GM18499 (cell line): ENCODE measurements at regions not wholly inside any gene's neighbourhood (a gene's known extent, or its start where the extent isn't known, plus 50 kb on each side); places are given as distances from the start of the nearest gene placed in this dataset.

Source experiments
- ATAC-seq: cut with Tn5 transposase; IDR thresholded peaks from one replicate; pipeline ENCODE4 v1.9.1; 2021; ENCODE audit warnings: moderate number of reproducible peaks; ENCODE audit not compliant: insufficient read depth, unreplicated experiment

DNA sequence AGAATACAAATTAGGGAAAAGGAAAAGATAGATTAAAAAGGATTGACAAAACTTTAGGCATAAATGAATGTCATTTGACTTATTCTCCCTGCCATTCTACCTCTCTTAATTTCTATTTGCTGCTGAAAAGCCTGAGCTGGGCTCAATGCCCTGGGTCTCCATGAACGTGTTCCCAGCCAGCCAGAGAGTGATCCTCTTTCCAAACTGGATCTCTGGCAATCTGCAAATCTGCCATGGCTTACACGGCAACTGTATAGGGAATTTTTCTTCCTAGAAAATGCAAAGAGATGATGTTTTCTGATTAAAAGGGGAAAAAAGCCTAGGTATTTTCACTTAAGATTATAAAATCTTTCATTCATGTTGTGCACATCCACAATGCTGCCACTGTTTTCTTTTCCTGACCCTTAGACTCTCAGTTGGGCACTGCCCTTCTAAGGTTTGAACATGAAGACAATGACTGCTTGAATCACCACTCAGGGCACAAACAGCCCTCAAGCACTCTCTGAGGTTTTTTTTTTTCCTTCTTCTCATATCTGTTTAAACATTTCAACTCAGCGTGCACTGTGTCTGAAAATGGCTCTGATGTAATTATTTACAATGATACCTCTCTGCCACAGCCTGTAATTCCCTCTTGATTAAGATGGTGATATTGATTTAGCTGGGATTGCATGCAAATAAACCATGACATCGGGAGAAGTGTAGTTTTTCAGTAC lies 60.3 kb downstream of the DACT1 start:
- no peak for ATAC-seq

DNA sequence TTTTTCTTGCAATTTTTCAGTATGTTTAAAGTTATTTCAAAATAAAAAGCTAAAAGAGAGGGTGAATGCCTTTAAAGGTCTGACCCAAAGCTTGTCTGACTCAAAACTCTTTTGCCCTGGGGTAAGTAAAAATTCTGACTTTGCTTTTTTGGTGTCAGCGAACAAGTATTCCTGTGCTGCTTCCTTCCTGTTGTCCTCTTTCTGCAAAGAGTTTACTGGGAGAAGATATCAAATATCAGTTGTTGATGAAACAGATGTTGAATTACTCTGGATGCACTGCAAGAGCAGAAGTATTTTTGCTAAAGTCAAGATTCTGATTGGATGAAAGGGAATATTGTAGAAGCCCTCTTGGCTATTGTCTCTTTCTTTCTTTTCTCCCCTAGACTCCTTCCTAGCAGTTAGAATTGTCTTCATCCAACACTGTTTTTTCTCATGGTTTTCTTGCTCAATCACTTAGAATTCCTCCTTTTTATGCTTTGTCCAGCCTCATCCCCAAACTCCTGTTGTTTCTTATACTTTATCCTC lies 62.0 kb downstream of the DACT1 start:
- no peak for ATAC-seq

DNA sequence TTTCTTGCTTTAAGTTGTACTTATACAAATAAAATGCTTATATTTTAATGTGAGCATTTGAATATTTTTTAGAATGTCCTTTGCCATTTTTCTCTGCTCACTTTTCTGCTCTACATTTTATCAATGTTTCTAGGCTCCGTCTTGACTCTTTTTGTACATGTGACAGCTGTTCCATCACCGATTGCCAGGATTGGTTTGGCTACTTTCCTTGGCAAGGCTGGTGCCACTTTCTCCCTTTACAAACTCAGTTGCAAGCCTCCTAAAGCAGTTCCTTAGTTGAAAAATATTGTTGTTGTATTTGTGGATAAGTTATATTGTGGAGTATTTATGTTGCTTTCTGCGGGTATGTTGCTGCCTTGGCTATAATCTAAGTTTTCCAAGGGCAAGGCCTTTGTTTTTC lies 63.4 kb downstream of the DACT1 start:
- no peak for ATAC-seq

DNA sequence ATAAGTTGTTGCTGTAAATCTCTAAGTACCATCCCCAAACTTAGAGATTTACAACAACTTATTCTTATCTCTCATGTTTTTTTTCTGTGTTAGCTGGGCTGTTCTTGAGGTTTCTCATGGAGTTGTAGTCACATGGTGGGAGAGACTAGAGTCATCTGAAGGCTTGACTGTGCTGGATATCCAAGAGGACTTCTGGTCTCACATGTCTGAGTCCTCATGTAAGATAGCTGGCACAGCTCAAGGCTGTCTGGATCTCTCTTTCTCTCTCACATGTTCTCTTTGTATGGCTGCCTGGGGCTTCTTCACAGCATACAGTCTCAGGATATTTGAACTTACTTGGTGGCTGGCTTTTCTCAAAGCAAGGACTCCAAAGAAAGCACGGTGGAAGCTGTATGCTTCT lies 63.8 kb downstream of the DACT1 start:
- no peak for ATAC-seq

DNA sequence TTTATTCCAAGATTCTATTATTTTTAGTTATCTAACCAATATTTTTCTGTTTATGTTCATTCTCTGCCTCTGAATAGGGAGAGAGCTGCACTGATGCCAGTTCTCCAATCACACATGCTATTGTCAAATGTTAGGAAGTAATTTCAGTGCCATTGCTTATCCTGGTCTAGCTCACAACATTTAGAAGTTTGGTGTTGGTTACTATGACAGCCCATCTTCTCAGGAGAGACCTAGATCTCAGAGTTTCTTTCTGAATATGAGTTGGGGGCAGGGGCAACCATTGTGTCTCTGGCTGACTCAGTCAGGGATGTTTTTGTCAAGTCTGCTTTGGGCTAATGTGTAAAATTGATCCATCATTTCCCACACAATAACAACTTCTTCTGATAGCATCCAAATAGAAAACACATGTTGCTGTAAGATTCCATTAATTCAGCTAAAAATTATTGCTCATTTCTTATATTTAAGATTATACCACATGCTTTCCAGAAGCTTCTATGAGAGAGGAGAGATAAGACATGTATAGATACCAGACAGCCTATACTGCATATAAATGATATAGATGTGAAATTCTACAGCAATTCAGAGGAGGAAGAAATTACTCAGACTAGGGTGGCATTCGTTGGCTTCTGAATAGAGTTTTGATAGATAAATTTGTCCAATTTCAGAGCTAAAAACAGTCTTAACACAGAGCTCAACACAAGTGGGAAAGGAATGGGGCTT lies 64.8 kb downstream of the DACT1 start:
- ATAC-seq: no peak

DNA sequence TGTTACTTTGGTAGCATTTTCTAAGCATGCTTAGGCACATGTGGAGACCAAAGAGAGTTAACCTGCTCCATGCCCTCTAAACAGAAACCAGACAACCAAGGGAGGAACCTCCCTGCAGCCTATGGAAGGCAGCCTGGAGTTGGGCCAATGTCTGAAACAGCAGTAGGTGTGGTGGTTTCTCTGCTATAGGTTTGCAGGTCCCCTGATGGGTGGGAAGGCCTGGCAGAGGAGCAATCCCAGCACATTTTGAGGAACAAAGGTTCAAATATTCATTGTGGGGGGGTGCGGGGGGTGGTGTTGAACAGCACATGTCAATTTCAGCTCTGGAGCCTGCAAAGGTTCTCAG lies 65.4 kb downstream of the DACT1 start:
- no peak for ATAC-seq

DNA sequence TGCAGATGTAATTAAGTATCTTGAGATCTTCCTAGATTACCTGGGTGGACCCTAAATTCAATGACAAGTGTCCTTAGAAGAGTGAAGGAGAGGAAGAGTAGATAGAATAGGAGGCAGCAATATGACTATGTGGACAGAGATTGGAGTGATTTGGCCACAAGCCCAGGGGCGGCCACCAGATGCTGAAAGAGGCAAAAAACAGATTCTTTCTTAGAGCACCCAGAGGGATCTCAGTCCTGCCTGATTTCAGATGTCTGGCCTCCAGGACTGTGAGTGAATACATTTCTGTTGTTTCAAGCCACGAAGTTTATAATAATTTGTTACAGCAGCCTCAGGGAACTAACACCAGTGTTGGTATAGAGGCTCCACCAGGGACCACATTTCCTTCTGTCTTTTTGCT lies 67.3 kb downstream of the DACT1 start:
- ATAC-seq: no peak

DNA sequence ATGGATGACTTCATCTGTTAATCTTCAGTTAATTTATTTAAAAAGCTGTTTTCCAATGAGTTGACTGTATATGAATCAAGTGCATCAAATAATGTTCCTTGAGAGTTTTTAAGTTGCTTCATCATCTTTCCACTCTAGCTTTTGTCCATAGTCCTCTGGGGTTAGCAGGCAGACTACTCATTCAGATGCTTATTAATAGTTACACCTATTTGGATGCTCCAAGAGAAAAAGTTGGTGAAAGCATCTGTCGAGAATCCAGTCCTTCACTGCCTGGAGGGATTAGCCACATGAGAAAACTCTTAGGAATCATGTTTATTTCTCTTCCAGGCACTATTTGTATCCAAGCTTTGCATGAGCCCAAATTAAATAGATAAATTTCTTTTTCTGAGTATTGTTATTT lies 70.2 kb downstream of the DACT1 start:
- no peak for ATAC-seq

DNA sequence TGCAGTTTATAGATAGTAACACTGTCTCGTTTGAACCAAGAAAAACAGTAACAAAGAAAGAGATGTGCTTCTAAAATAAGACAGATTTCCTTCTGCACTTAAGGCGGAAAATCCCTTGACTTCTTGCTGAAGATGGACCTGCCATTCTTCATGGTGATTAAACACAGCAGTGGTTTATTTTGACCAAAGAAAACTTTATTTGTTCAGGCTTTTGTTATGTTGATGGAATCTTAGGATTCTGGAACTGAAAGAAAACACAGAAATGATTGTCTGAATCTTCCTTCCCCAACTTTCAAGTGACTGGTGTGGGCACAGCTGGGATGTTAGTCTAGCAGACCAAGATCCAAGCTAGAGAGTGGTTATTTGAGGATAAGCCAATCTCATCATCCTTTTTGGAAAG lies 72.2 kb downstream of the DACT1 start:
- ATAC-seq: no peak

DNA sequence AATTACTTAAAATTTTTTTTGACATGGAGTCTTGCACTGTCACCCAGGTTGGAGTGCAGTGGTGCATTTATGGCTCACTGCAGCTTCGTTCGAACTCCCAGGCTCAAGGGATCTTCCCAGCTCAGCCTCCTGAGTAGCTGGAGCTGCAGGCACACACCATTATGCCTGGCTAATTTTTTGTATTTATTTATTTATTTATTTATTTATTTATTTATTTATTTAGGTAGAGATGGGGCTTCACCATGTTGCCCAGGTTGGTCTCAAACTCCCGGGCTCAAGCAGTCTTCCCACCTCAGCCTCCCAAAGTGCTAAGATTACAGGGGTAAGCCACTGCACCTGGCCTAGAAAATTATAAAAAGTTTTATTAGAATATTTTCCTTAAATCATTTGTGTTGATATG lies 73.6 kb downstream of the DACT1 start:
- ATAC-seq: no peak

DNA sequence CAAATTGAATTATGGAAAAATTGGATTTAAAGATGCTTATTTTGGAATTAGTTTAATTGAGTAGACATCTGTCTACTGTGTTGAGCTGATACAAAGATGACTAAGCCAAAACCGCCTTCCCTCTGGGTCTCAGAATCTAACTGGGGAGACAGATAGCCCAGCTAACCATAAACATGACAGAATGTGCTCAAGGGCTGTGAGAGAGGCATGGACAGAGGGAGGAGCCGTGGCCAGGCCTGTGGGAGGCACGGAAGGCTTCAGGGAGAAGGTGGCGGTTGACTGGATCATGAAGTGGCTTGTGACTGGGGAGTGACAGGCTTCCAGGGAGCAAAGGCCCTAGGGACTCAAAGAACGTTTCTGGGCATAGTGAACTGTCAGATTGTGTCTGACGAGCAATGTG lies 74.6 kb downstream of the DACT1 start:
- no peak for ATAC-seq

DNA sequence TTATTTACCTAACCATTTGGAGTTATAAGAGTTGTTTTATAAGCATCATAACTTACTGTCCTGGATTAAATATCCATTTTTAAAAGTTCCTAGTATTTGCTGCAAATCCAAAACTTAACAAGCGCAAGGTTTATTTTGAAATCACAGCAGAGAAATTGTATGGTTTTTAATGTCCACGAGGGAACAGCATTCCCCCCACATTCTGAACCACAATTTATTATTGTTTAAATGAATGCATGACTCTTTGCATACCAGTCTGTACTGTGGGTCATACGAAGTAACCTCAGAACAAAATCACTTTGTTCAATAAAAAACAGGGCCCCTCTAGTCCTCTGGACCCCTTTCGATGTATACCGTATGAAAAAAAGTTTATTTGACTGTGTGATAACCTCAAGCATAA lies 75.9 kb downstream of the DACT1 start:
- ATAC-seq: no peak

DNA sequence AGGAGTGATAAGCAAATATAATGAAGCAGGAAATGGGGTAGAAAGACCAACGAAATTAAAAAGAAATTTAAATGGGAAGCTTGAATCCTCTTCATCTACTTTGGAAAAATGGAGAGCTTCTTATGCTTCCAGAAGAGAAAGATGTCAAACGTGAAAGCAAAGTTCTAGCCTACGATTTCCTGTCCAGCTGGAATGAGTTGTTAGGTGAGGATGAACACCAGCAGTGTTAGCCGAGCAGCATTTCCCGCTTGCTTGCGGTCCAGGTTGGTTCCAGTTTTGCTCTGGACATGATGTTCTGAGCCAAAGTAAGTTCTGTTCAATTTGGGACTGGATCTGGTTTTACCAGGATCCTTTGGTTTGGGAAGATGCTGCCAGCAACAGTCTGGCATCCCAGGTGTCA lies 78.9 kb downstream of the DACT1 start:
- ATAC-seq: no peak

DNA sequence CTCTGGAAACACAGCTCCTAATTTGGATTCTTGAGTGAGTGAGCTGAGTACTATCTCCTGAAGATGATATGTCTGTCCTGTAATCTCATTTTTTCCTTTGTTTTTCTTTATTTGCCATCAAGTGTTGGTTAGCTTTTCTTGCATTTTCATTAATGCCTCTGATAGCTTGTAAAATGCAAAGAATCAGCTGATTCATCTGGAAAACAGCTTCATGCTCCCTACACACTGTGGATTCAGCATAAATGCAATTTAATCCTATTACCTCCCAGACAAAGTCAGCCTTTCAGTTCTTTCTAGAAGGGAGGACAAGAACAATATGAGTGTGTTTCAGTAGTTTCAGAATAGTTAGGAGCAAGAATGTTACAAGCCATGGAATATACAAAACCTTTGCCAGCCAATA lies 79.4 kb downstream of the DACT1 start:
- ATAC-seq: no peak

DNA sequence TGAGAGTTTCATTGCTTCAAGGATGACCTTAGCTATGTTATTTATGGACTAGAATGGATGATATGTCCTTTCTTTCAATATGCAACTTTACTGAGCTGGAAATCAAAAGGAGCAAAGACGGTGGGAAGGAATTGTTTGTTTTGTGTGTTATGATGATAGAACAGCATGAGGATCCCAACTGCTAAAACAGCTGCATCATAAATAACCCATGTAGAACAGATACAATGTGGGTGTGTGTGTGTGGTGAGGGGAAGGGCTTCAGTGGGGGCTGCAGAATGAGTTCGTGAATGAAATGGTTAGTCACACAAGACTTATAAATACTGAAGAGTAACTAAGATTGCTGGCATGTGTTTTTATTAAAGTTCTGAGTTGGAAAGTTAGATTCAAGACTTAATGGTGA lies 80.1 kb downstream of the DACT1 start:
- no peak for ATAC-seq

DNA sequence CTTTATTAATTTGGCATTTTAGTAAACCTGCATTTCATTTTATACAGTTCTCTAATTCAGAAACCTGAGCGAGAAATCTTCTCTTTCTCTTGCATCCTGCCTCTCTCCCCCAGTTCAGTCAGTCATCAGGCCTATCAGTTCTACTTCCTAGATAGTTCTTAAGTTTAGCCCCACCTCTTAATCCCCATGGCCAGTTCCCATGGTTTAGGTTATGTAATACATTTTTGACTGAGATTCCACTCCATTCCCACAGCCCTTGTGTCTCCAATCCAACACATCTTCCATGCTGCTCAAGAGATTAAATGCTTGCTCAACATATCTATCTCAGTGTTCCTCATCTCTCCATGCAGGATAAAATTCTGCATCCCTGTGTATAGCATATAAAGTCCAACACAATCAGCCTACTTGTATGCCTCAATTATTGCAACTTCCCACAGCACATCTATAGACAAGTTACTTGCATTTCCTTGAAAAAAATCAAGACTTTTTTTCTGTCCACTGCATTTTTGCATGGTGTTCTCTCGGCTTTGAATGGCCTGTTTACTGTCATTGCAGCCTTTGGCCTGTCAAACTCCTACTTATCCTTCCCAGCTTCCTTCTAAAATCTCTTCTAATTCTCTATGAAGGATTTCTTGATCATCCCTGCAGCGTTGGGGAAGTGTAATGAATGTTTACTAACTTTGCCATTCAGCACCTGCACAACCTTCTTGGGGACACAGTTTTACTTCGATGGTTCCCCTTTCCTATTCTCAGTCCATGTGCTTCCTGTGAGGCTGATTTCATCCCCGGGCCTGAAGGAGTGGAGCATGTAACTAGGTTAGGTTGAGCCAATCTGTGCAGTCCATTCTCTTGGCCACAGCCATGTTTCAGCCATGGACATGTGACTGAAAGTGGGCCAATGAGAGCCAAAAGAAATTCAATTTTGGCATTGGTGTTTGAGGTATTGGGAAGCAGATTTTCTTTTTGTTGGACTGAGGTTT lies 80.8 kb downstream of the DACT1 start:
- ATAC-seq: no peak

DNA sequence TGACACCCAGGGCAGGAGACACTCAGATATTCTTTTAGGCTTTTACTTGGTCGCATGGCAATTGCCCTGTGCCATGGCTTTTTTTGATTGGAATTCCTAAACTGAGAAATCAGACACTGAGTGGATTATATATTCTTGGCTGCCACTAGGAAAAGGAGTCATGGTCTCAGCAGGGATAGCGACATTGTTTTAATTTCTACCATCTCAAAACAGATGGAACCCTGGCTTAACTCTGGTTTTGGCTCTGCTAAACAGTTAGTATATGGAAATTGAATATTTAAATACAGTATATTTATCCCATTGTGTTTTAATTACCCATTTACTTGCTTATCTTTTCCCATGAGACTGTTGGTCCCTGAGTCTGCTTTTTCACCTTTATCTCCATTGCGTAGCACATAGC lies 84.0 kb downstream of the DACT1 start:
- ATAC-seq: no peak

DNA sequence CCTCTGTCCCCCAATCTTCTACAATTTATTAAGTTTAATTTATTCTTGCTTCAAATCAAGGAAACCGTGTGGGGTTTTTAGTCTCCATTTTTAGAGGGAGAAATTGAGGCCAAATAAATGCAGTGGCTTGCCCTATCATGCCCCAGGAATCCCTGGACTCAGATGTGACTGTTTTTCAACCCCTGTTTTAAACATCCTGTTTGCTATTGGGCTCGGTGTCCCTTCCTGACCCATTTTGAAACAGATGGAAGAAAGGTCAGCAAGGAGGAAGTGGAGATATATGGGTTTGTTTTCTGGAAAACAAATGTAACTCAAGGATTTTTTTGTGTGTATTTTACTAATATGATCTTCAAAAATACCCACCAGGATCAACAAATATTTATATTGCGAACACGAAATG lies 84.7 kb downstream of the DACT1 start:
- ATAC-seq: no peak

DNA sequence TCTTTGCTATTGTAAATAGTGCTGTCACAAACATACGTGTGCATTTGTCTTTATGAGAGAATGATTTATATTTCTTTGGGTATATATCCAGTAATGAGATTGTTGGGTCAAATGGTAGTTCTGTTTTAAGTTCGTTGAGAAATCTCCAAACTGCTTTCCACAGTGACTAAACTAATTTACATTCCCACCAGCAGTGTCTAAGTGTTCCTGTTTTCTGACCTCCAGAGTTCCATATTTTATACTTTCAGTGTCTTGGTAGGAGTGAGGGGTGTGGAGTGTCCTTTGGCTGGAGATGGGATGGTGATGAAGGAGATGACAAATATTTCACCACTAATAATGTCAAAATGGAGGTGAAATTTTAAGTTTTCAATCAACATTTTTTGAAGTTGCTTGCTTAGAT lies 86.4 kb downstream of the DACT1 start:
- ATAC-seq: no peak

DNA sequence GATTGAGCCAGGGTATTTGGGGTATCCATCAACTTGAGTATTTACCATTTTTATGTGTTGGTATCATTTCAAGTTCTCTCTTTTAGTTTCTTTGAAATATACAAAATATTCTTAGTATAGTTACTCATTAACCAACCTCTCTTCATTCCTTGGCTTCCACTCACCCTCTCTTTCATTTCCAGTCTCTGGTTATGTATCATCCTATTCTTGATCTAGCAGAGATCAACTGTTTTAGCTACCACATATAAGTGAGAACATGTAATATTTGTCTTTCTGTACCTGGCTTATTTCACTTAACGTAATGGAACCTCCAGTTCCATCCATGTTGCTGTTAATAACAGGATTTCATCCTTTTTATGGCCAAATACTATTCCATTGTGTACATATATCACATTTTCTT lies 86.9 kb downstream of the DACT1 start:
- ATAC-seq: no peak

DNA sequence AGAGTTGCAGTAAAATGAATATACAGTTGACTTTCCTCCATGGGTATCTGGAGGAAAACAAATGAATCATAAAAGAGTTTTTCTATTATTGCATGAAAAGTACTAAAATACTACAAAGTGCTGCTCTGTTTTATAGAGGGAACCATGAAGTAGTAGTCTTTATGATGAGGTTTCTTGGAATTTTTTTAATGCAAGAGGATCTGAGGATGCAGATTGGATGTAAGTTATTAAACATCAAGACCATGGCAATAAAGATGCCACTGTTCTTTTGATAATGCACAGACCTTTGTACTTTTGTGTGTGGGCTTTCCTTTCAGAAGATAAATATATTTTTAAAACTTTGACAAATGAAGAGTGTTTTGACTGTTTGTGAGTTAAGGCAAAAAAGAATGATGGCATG lies 87.5 kb downstream of the DACT1 start:
- ATAC-seq: no peak
